Breast epithelium (tissue), 4 donors: ENCODE measurements at regions not wholly inside any gene's neighbourhood (a gene's known extent, or its start where the extent isn't known, plus 50 kb on each side); places are given as distances from the start of the nearest gene placed in this dataset.
"Not testable (repeated sequence)": the region's sequence is repeated elsewhere in the genome, so short reads cannot be mapped to it uniquely, and the experiment has no call there.

Experiments used
- DNase-seq, 2 donors: peaks; one replicate each; pipeline ENCODE4 v3.0.0-alpha.2; 2019; ENCODE audit warnings: low spot score in 2 of 2
- H3K27ac ChIP-seq, 2 donors: fragments of 200-600 bp; sonication (generic) in 1 of 2; one replicate each; pipeline ENCODE4 v1.5.1; 2016 to 2019; ENCODE audit warnings: mild to moderate bottlenecking in 1 of 2
- H3K27me3 ChIP-seq, 2 donors: fragments of 200-600 bp; sonication (generic) in 1 of 2; one replicate each; pipeline versions ENCODE4 v1.5.1 to v1.6.0; 2017 to 2019; ENCODE audit warnings: control low read depth in 1 of 2, mild to moderate bottlenecking in 1 of 2
- H3K36me3 ChIP-seq: fragments of 200-600 bp; one replicate; pipeline ENCODE4 v1.5.1; 2019
- H3K4me1 ChIP-seq, 2 donors: fragments of 200-600 bp; sonication (generic); one replicate each; pipeline ENCODE4 v1.5.1; 2016 to 2019; ENCODE audit warnings: control low read depth in 1 of 2
- H3K4me3 ChIP-seq, 3 donors: fragments of 200-600 bp; sonication (generic); 1 replicate in 2 of 3; 2 replicates in 1 of 3; pipeline ENCODE4 v1.5.1; 2016 to 2019; ENCODE audit warnings: mild to moderate bottlenecking in 3 of 3, moderate library complexity in 2 of 3
- H3K9me3 ChIP-seq, 2 donors: fragments of 200-600 bp; sonication (generic) in 1 of 2; one replicate each; pipeline ENCODE4 v1.5.1; 2016 to 2019; ENCODE audit warnings: control low read depth in 1 of 2
- POLR2A ChIP-seq: fragments of 450-650 bp; IDR thresholded peaks from one replicate; pipeline ENCODE4 v1.6.1; 2016; ENCODE audit warnings: antibody characterized with exemption, mild to moderate bottlenecking, moderate library complexity
- POLR2AphosphoS5 ChIP-seq, 3 donors: sonication (generic); formaldehyde crosslinking; IDR thresholded peaks; one replicate each; pipeline ENCODE4 v1.6.1; 2017; ENCODE audit warnings: antibody characterized with exemption in 3 of 3
- intact Hi-C: fragments of 100-400 bp; cut with DNase I; formaldehyde crosslinking; loops from one replicate; pipeline ENCODE4 v1.15.1; 2023; ENCODE audit warnings: low total_unique reads
- TF ChIP-seq, protein P1 (sequence below), 3 donors: fragments of 450-650 bp; IDR thresholded peaks; one replicate each; pipeline ENCODE4 v1.5.1; 2016 to 2017; ENCODE audit warnings: antibody characterized with exemption in 3 of 3, mild to moderate bottlenecking in 3 of 3, moderate library complexity in 3 of 3

DNA sequence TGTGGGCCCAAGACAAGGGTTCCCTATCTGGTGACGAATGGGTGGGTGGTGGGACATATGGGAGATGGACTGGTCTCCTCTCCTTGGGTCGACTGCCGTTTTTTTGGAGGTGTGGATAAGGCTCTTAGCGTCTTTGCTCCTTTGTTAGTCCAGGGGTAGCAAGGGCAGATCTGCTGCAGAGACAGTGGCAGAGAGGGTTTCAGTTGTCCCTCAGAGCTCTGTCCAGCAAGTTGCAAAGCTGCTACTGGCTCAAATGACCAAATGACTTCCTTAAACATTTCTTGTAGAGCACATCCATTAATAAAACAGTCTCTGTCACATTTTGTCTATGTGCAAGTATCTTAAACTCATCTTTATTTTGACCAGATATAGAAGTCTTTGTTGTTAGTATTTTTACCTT, 508.0 kb upstream of the ADGRB3 start:
- Histone ChIP-seq H3K9me3 (peaks cover under 1 to 11% of the 10 kb centered on the region in 2 donors), H3K36me3 (no peaks in the 10 kb centered on the region), H3K27me3 (no peaks in the 10 kb centered on the region), H3K4me3 (no peak overlapping the region), H3K4me1 (no peaks in the 10 kb centered on the region), H3K27ac (no peak overlapping the region)
- intact Hi-C loops = no loop called here
- TF ChIP-seq, protein P1, sequence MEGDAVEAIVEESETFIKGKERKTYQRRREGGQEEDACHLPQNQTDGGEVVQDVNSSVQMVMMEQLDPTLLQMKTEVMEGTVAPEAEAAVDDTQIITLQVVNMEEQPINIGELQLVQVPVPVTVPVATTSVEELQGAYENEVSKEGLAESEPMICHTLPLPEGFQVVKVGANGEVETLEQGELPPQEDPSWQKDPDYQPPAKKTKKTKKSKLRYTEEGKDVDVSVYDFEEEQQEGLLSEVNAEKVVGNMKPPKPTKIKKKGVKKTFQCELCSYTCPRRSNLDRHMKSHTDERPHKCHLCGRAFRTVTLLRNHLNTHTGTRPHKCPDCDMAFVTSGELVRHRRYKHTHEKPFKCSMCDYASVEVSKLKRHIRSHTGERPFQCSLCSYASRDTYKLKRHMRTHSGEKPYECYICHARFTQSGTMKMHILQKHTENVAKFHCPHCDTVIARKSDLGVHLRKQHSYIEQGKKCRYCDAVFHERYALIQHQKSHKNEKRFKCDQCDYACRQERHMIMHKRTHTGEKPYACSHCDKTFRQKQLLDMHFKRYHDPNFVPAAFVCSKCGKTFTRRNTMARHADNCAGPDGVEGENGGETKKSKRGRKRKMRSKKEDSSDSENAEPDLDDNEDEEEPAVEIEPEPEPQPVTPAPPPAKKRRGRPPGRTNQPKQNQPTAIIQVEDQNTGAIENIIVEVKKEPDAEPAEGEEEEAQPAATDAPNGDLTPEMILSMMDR (IDR thresholded peaks at IDR 0.05) = no peak
- TF ChIP-seq POLR2AphosphoS5 (IDR thresholded peaks at IDR 0.05) (no peak), POLR2A (no peak)
- DNase-seq = no peak

GRCh38 chr6:68126089-68126749, 508.9 kb upstream of the ADGRB3 start:
- H3K4me1 ChIP-seq = no peaks in the 10 kb centered on the region
- H3K9me3 ChIP-seq = peaks cover 8 to 20% of the 10 kb centered on the region in 2 donors
- no peak overlapping the region for H3K4me3 ChIP-seq
- TF ChIP-seq, protein P1 (IDR thresholded peaks at IDR 0.05) = no peak
- TF ChIP-seq POLR2AphosphoS5 (IDR thresholded peaks at IDR 0.05) (no peak), POLR2A (no peak)
- no peaks in the 10 kb centered on the region for H3K27me3 ChIP-seq
- H3K27ac ChIP-seq = no peak overlapping the region
- no peaks in the 10 kb centered on the region for H3K36me3 ChIP-seq
- intact Hi-C loops = no loop called here
- no peak for DNase-seq

DNA sequence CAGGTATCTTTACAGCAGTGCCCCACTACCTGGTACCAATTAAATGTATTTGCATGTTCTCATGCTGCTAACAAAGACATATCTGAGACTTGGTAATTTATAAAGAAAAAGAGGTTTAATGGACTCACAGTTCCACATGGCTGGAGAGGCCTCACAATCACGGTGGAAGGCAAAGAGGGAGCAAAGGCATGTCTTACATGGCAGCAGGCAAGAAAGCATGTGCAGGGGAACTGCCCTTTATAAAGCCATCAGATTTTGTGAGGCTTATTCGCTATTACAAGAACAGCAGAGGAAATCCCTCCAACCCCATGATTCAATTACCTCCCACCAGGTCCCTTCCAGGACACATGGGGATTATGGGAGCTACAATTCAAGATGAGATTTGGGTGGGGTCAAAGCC, 512.1 kb upstream of the ADGRB3 start:
- intact Hi-C loops, DNase-seq, H3K4me1 ChIP-seq: not testable (repeated sequence)

DNA sequence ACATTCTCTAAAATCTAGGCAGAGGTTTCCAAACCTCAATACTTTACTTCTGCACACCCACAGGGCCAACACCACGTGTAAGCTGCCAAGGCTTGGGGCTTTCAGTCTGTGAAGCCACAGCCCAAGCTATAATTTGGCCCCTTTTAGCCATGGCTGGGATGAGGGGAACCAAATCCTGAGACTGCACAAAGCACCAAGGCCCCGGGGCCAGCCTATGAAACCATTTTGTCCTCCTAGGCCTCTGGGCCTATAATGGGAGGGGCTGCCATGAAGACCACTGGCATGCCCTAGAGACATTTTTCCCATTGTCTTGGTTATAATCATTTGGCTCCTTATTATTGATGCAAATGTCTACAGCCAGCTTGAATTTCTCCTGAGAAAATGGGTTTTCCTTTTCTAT, 513.0 kb upstream of the ADGRB3 start:
- intact Hi-C loops = no loop called here
- Histone ChIP-seq H3K4me3 (no peak overlapping the region), H3K4me1 (no peaks in the 10 kb centered on the region), H3K27me3 (no peaks in the 10 kb centered on the region), H3K36me3 (no peaks in the 10 kb centered on the region), H3K27ac (no peak overlapping the region), H3K9me3 (peaks cover 8 to 23% of the 10 kb centered on the region in 2 donors)
- no peak for DNase-seq
- TF ChIP-seq POLR2A = no peak
- no peak for TF ChIP-seq POLR2AphosphoS5 (IDR thresholded peaks at IDR 0.05)
- TF ChIP-seq, protein P1 (IDR thresholded peaks at IDR 0.05) = no peak

More for the DNA sequence above, 512.1 kb upstream of the ADGRB3 start:
- not testable (repeated sequence) for H3K4me3 ChIP-seq, H3K36me3 ChIP-seq, H3K27me3 ChIP-seq, H3K27ac ChIP-seq
- peaks cover 8 to 23% of the 10 kb centered on the region in 2 donors for H3K9me3 ChIP-seq

- DNase-seq, intact Hi-C loops: not testable (repeated sequence)
Observed at GRCh38 chr6:68120954-68121353, 514.1 kb upstream of the ADGRB3 start.

GRCh38 chr6:68114463-68115047, 520.5 kb upstream of the ADGRB3 start:
- Histone ChIP-seq H3K36me3 (no peaks in the 10 kb centered on the region), H3K9me3 (no peaks in the 10 kb centered on the region), H3K4me1 (no peaks in the 10 kb centered on the region), H3K27ac (no peak overlapping the region), H3K4me3 (no peak overlapping the region), H3K27me3 (no peaks in the 10 kb centered on the region)
- intact Hi-C loops = no loop called here
- no peak for TF ChIP-seq POLR2A
- TF ChIP-seq, protein P1 (IDR thresholded peaks at IDR 0.05) = no peak
- TF ChIP-seq POLR2AphosphoS5 (IDR thresholded peaks at IDR 0.05) = no peak
- DNase-seq = no peak

More at GRCh38 chr6:68120954-68121353, 514.1 kb upstream of the ADGRB3 start:
- not testable (repeated sequence) for H3K36me3 ChIP-seq, H3K4me3 ChIP-seq, H3K4me1 ChIP-seq, H3K27me3 ChIP-seq, H3K27ac ChIP-seq
- peaks cover 8 to 23% of the 10 kb centered on the region in 2 donors for H3K9me3 ChIP-seq
